ENCODE measurements at regions not wholly inside any gene's neighbourhood (a gene's known extent, or its start where the extent isn't known, plus 50 kb on each side); places are given as distances from the start of the nearest gene placed in this dataset.

DNA sequence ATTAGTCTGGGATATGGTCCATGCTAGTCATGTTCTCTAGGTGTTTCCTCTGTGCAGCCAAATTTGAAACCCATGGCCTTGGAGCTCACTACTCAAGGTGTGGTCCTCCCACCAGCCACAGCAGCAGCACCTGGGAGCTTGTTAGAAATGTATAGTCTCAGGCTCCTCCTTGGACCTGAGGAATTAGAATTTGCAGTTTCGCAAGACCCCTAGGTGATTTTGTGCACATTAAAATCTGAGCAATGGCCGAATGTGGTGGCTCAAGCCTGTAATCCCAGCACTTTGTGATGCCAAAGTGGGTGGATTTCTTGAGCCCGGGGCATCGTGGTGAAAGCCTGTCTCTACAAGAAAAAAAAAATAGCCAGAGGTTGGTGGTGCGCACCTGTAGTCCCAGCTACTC is 72.3 kb upstream of the NEK6 start:
- FAIRE-seq: no peak
- no peak overlapping the region for H3K9ac ChIP-seq (ENCODE audit: control insufficient read depth, extremely low read depth, insufficient read depth, low read length)
- no peak overlapping the region for H3K27ac ChIP-seq (ENCODE audit: control insufficient read depth, insufficient read depth, low read length)
- no peak overlapping the region for H2AFZ ChIP-seq (ENCODE audit: control insufficient read depth, low read length)
- no peak for TF ChIP-seq EZH2 (IDR thresholded peaks at IDR 0.05; ENCODE audit: low read length)
- TF ChIP-seq, protein P1, sequence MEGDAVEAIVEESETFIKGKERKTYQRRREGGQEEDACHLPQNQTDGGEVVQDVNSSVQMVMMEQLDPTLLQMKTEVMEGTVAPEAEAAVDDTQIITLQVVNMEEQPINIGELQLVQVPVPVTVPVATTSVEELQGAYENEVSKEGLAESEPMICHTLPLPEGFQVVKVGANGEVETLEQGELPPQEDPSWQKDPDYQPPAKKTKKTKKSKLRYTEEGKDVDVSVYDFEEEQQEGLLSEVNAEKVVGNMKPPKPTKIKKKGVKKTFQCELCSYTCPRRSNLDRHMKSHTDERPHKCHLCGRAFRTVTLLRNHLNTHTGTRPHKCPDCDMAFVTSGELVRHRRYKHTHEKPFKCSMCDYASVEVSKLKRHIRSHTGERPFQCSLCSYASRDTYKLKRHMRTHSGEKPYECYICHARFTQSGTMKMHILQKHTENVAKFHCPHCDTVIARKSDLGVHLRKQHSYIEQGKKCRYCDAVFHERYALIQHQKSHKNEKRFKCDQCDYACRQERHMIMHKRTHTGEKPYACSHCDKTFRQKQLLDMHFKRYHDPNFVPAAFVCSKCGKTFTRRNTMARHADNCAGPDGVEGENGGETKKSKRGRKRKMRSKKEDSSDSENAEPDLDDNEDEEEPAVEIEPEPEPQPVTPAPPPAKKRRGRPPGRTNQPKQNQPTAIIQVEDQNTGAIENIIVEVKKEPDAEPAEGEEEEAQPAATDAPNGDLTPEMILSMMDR (optimal IDR thresholded peaks at IDR 0.05 in 1 of 3, IDR thresholded peaks at IDR 0.05 in 1 of 3, conservative IDR thresholded peaks at IDR 0.05 in 1 of 3; ENCODE audit: extremely low read depth in 1 of 3, insufficient read depth in 2 of 3, low read length in 3 of 3): no peak
- H3K4me2 ChIP-seq (ENCODE audit: control insufficient read depth, extremely low read depth, insufficient read depth, low read depth, low read length): no peak overlapping the region
- no peaks in the 10 kb centered on the region for H3K9me1 ChIP-seq (ENCODE audit: control insufficient read depth, extremely low read depth, insufficient read depth, low read length)
- H3K4me1 ChIP-seq (ENCODE audit: control insufficient read depth, extremely low read depth, insufficient read depth, low read length): no peaks in the 10 kb centered on the region
- no peaks in the 10 kb centered on the region for H3K79me2 ChIP-seq (ENCODE audit: control insufficient read depth, insufficient read depth, low read length)
- peaks cover 10% of the 10 kb centered on the region for H3K27me3 ChIP-seq (ENCODE audit: control insufficient read depth, extremely low read depth, insufficient read depth, low read length)
- no peaks in the 10 kb centered on the region for H3K36me3 ChIP-seq (ENCODE audit: control insufficient read depth in 2 of 2, extremely low read depth in 1 of 2, insufficient read depth in 2 of 2, low read length in 2 of 2)
- H3K4me3 ChIP-seq (ENCODE audit: control insufficient read depth in 2 of 3, extremely low read depth in 1 of 3, insufficient read depth in 2 of 3, low read depth in 1 of 3, low read length in 3 of 3): no peak overlapping the region
- dilution Hi-C loops (cut with MboI; ENCODE audit: extremely low pct_ligation_motif_present, low sequenced_read_pairs): no loop called here
- no peak for DNase-seq (ENCODE audit: low read depth, low spot score)
- H4K20me1 ChIP-seq (ENCODE audit: control insufficient read depth, extremely low read depth, insufficient read depth, low read length): no peaks in the 10 kb centered on the region
- no peaks in the 10 kb centered on the region for H3K9me3 ChIP-seq (ENCODE audit: control insufficient read depth, low read depth, low read length)

DNA sequence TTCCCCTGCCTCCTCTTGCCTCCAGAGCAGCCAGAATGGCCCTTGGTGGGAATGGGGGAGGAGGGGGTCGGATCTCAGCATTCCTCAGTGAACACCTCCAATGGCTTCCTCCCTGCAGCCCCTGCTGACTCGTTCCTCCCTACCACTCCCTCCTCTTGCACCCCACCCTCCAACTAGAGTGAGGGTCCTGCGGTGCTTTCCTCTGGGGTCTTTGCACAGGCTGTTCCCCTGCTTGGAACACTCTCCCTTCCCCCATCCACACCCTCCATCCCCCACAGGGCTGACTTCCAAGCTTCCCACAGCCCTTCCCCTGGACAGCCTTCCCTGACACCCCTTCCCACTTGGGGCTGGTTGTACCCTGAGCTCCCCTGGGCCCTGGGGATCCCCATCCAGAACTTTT is 70.4 kb upstream of the NEK6 start:
- no peaks in the 10 kb centered on the region for H3K4me1 ChIP-seq (ENCODE audit: control insufficient read depth, extremely low read depth, insufficient read depth, low read length)
- DNase-seq (ENCODE audit: low read depth, low spot score): no peak
- H3K27ac ChIP-seq (ENCODE audit: control insufficient read depth, insufficient read depth, low read length): no peak overlapping the region
- no peaks in the 10 kb centered on the region for H3K79me2 ChIP-seq (ENCODE audit: control insufficient read depth, insufficient read depth, low read length)
- no peak overlapping the region for H3K4me2 ChIP-seq (ENCODE audit: control insufficient read depth, extremely low read depth, insufficient read depth, low read depth, low read length)
- TF ChIP-seq, protein P1 (optimal IDR thresholded peaks at IDR 0.05 in 1 of 3, IDR thresholded peaks at IDR 0.05 in 1 of 3, conservative IDR thresholded peaks at IDR 0.05 in 1 of 3; ENCODE audit: extremely low read depth in 1 of 3, insufficient read depth in 2 of 3, low read length in 3 of 3): no peak
- TF ChIP-seq EZH2 (IDR thresholded peaks at IDR 0.05; ENCODE audit: low read length): no peak
- H3K4me3 ChIP-seq (ENCODE audit: control insufficient read depth in 2 of 3, extremely low read depth in 1 of 3, insufficient read depth in 2 of 3, low read depth in 1 of 3, low read length in 3 of 3): no peak overlapping the region
- no peak overlapping the region for H3K9ac ChIP-seq (ENCODE audit: control insufficient read depth, extremely low read depth, insufficient read depth, low read length)
- FAIRE-seq: no peak
- H4K20me1 ChIP-seq (ENCODE audit: control insufficient read depth, extremely low read depth, insufficient read depth, low read length): no peaks in the 10 kb centered on the region
- H3K9me1 ChIP-seq (ENCODE audit: control insufficient read depth, extremely low read depth, insufficient read depth, low read length): no peaks in the 10 kb centered on the region
- no peaks in the 10 kb centered on the region for H3K9me3 ChIP-seq (ENCODE audit: control insufficient read depth, low read depth, low read length)
- H3K27me3 ChIP-seq (ENCODE audit: control insufficient read depth, extremely low read depth, insufficient read depth, low read length): peaks cover 4% of the 10 kb centered on the region
- H3K36me3 ChIP-seq (ENCODE audit: control insufficient read depth in 2 of 2, extremely low read depth in 1 of 2, insufficient read depth in 2 of 2, low read length in 2 of 2): no peaks in the 10 kb centered on the region
- dilution Hi-C loops (cut with MboI; ENCODE audit: extremely low pct_ligation_motif_present, low sequenced_read_pairs): no loop called here
- no peak overlapping the region for H2AFZ ChIP-seq (ENCODE audit: control insufficient read depth, low read length)

All from keratinocyte (primary cell).